Spleen (tissue), 11 donors: ENCODE measurements at regions not wholly inside any gene's neighbourhood (a gene's known extent, or its start where the extent isn't known, plus 50 kb on each side); places are given as distances from the start of the nearest gene placed in this dataset.
"Not testable (repeated sequence)": the region's sequence is repeated elsewhere in the genome, so short reads cannot be mapped to it uniquely, and the experiment has no call there.

Experiments used
- DNase-seq: peaks from one replicate; pipeline ENCODE4 v3.0.0-alpha.2; 2020
- H3K27ac ChIP-seq, 8 donors: fragments of 200-600 bp; sonication (generic) in 7 of 8; 1 replicate in 4 of 8; 2 replicates in 4 of 8; pipeline versions ENCODE4 v1.5.0 to v1.8.0; 2016 to 2021; ENCODE audit warnings: inconsistent platforms in 4 of 8, mild to moderate bottlenecking in 4 of 8, moderate library complexity in 1 of 8
- H3K27me3 ChIP-seq, 7 donors: fragments of 200-600 bp; sonication (generic) in 6 of 7; replicated peaks in 1 of 7; 1 replicate in 4 of 7; 2 replicates in 3 of 7; pipeline versions ENCODE4 v1.5.0 to v1.8.0; 2016 to 2021; ENCODE audit warnings: inconsistent platforms in 3 of 7, mild to moderate bottlenecking in 1 of 7
- H3K36me3 ChIP-seq, 6 donors: fragments of 200-600 bp; sonication (generic) in 5 of 6; 1 replicate in 4 of 6; 2 replicates in 2 of 6; pipeline versions ENCODE4 v1.5.0 to v1.8.0; 2016 to 2021; ENCODE audit warnings: inconsistent platforms in 2 of 6
- H3K4me1 ChIP-seq, 6 donors: fragments of 200-600 bp; sonication (generic) in 5 of 6; 1 replicate in 3 of 6; 2 replicates in 3 of 6; pipeline versions ENCODE4 v1.5.0 to v1.8.0; 2016 to 2021; ENCODE audit warnings: inconsistent platforms in 3 of 6
- H3K4me3 ChIP-seq, 8 donors: fragments of 200-600 bp; sonication (generic) in 7 of 8; 1 replicate in 4 of 8; 2 replicates in 4 of 8; pipeline versions ENCODE4 v1.5.0 to v1.8.0; 2016 to 2021; ENCODE audit warnings: inconsistent platforms in 4 of 8, mild to moderate bottlenecking in 4 of 8, moderate library complexity in 2 of 8
- H3K9me3 ChIP-seq, 8 donors: fragments of 200-600 bp; sonication (generic) in 7 of 8; 1 replicate in 4 of 8; 2 replicates in 4 of 8; pipeline versions ENCODE4 v1.5.0 to v1.8.0; 2016 to 2021; ENCODE audit warnings: inconsistent platforms in 4 of 8
- CTCF ChIP-seq, 11 experiments: fragments of 200-600 bp in 7 of 11; fragments of 450-650 bp in 4 of 11; sonication (generic) in 4 of 11; IDR thresholded peaks in 8 of 11; conservative IDR thresholded peaks in 3 of 11; 1 replicate in 7 of 11; 2 replicates in 4 of 11; pipeline versions ENCODE4 v1.4.0 to v1.8.0; 2016 to 2021; ENCODE audit warnings: antibody characterized with exemption in 11 of 11, inconsistent platforms in 4 of 11, mild to moderate bottlenecking in 1 of 11
- POLR2A ChIP-seq, 3 donors: fragments of 450-650 bp; IDR thresholded peaks; one replicate each; pipeline ENCODE4 v1.5.1; 2017; ENCODE audit warnings: antibody characterized with exemption in 3 of 3, mild to moderate bottlenecking in 1 of 3
- POLR2AphosphoS5 ChIP-seq, 3 donors: sonication (generic); formaldehyde crosslinking; IDR thresholded peaks; one replicate each; pipeline ENCODE4 v1.5.1; 2017; ENCODE audit warnings: antibody characterized with exemption in 3 of 3
- WGBS, 5 donors: extraction: QIAGEN DNeasy Blood & Tissue Kit in 3 of 5; methylation state at CpG; one replicate each; pipeline versions ENCODE4 v1.1.5 to v1.1.7; 2013 to 2018; 5-methylcytosine and 5-hydroxymethylcytosine counted together
- intact Hi-C: fragments of 100-400 bp; cut with DNase I; formaldehyde crosslinking; loops from one replicate; pipeline ENCODE4 v1.15.0; 2023; ENCODE audit warnings: low total_unique reads
- donor health status: healthy with polysubstance abuse.
- donor health status: DM: no; HTN: no; CAD: no; lungs with moderate emphysema.
- donor health status: DM: no; HTN: no; CAD: no.
- donor health status: Bipolar disorder and iron deficiency.
- donor health status: healthy.
- donor health status: DM: no; HTN: no; CAD: no.
- donor health status: DM: yes; HTN: yes; CAD: no.

- 50 to 89% (median 79%) methylated on average over 3 of the region's 3 CpGs for WGBS, 5 donors
- no peak for DNase-seq
- Histone ChIP-seq H3K36me3 (no peaks in the 10 kb centered on the region), H3K27ac (no peak overlapping the region), H3K27me3 (no peaks in the 10 kb centered on the region), H3K9me3 (peaks cover 0 to 2% (median 0%) of the 10 kb centered on the region in 8 donors), H3K4me1 (no peaks in the 10 kb centered on the region), H3K4me3 (no peak overlapping the region)
- intact Hi-C loops, result no loop called here
- no peak for TF ChIP-seq POLR2AphosphoS5 (IDR thresholded peaks at IDR 0.05)
- TF ChIP-seq POLR2A (IDR thresholded peaks at IDR 0.05), result no peak
- no peak for TF ChIP-seq CTCF (IDR thresholded peaks at IDR 0.05 in 8 of 11, conservative IDR thresholded peaks at IDR 0.05 in 3 of 11)
Measured at GRCh38 chr3:162628531-162628930, 1131.9 kb downstream of the OTOL1 start.

GRCh38 chr3:162629372-162629771, 1132.8 kb downstream of the OTOL1 start:
- H3K27ac ChIP-seq, result no peak overlapping the region
- H3K4me1 ChIP-seq, result no peaks in the 10 kb centered on the region
- no peaks in the 10 kb centered on the region for H3K36me3 ChIP-seq
- peaks cover 0 to 10% (median 0%) of the 10 kb centered on the region in 8 donors for H3K9me3 ChIP-seq
- no peaks in the 10 kb centered on the region for H3K27me3 ChIP-seq
- DNase-seq, result no peak
- no peak overlapping the region for H3K4me3 ChIP-seq
- no peak for TF ChIP-seq POLR2AphosphoS5 (IDR thresholded peaks at IDR 0.05)
- no peak for TF ChIP-seq POLR2A (IDR thresholded peaks at IDR 0.05)
- no peak for TF ChIP-seq CTCF (IDR thresholded peaks at IDR 0.05 in 8 of 11, conservative IDR thresholded peaks at IDR 0.05 in 3 of 11)
- intact Hi-C loops, result no loop called here

- no peak overlapping the region for H3K4me3 ChIP-seq
- WGBS, 5 donors, result 81 to 87% (median 85%) methylated on average over 2 of the region's 2 CpGs
- no peaks in the 10 kb centered on the region for H3K27me3 ChIP-seq
- no peaks in the 10 kb centered on the region for H3K4me1 ChIP-seq
- no peak for TF ChIP-seq CTCF (IDR thresholded peaks at IDR 0.05 in 8 of 11, conservative IDR thresholded peaks at IDR 0.05 in 3 of 11)
- TF ChIP-seq POLR2A (IDR thresholded peaks at IDR 0.05), result no peak
- no peak for TF ChIP-seq POLR2AphosphoS5 (IDR thresholded peaks at IDR 0.05)
- H3K36me3 ChIP-seq, result no peaks in the 10 kb centered on the region
- no peak for DNase-seq
- intact Hi-C loops, result no loop called here
- peaks cover 0 to 29% (median 10%) of the 10 kb centered on the region in 8 donors for H3K9me3 ChIP-seq
- H3K27ac ChIP-seq, result no peak overlapping the region
Measured at GRCh38 chr3:162632672-162633071, 1136.1 kb downstream of the OTOL1 start.

GRCh38 chr3:162640208-162640607, 1143.6 kb downstream of the OTOL1 start:
- H3K27ac ChIP-seq, intact Hi-C loops, DNase-seq, H3K27me3 ChIP-seq, H3K4me3 ChIP-seq, H3K36me3 ChIP-seq, H3K4me1 ChIP-seq: not testable (repeated sequence)
- H3K9me3 ChIP-seq, result peaks cover 0 to 39% (median 16%) of the 10 kb centered on the region in 8 donors
- WGBS, 5 donors, result 92 to 98% (median 95%) methylated on average over 10 to 13 of the region's 13 CpGs

GRCh38 chr3:162641317-162641716, 1144.7 kb downstream of the OTOL1 start:
- DNase-seq, result no peak
- TF ChIP-seq CTCF (IDR thresholded peaks at IDR 0.05 in 8 of 11, conservative IDR thresholded peaks at IDR 0.05 in 3 of 11) (no peak), POLR2A (IDR thresholded peaks at IDR 0.05) (no peak), POLR2AphosphoS5 (IDR thresholded peaks at IDR 0.05) (no peak)
- Histone ChIP-seq H3K4me1 (no peaks in the 10 kb centered on the region), H3K27ac (no peak overlapping the region), H3K36me3 (no peaks in the 10 kb centered on the region), H3K9me3 (peaks cover 0 to 36% (median 15%) of the 10 kb centered on the region in 8 donors), H3K27me3 (no peaks in the 10 kb centered on the region), H3K4me3 (no peak overlapping the region)
- WGBS, 5 donors, result 42 to 51% (median 43%) methylated on average over 3 of the region's 3 CpGs
- intact Hi-C loops, result no loop called here
